Globus pallidus (tissue), 1 donor: ENCODE measurements at regions not wholly inside any gene's neighbourhood (a gene's known extent, or its start where the extent isn't known, plus 50 kb on each side); places are given as distances from the start of the nearest gene placed in this dataset.

Experiments used
- DNase-seq: peaks from one replicate; pipeline ENCODE4 v3.0.0-alpha.2; 2015; ENCODE audit warnings: low spot score

GRCh38 chr7:97620495-97620894 is 111.4 kb upstream of the TAC1 start:
- DNase-seq, result no peak

GRCh38 chr7:97623333-97623732 is 108.6 kb upstream of the TAC1 start:
- no peak for DNase-seq

GRCh38 chr7:97630116-97630515 is 101.8 kb upstream of the TAC1 start:
- DNase-seq, result no peak

GRCh38 chr7:97635622-97636021 is 96.3 kb upstream of the TAC1 start:
- no peak for DNase-seq

- DNase-seq, result no peak
Measured at GRCh38 chr7:97639036-97639435, 92.8 kb upstream of the TAC1 start.

- no peak for DNase-seq
Measured at GRCh38 chr7:97659363-97660045, 72.4 kb upstream of the TAC1 start.

GRCh38 chr7:97667359-97667758 is 64.5 kb upstream of the TAC1 start:
- no peak for DNase-seq

- no peak for DNase-seq
Measured at GRCh38 chr7:97671571-97671970, 60.3 kb upstream of the TAC1 start.

- no peak for DNase-seq
Measured at GRCh38 chr7:97680622-97681021, 51.3 kb upstream of the TAC1 start.
